SJCRH30 (cell line): ENCODE measurements at regions not wholly inside any gene's neighbourhood (a gene's known extent, or its start where the extent isn't known, plus 50 kb on each side); places are given as distances from the start of the nearest gene placed in this dataset.

Experiments
- DNase-seq, 2 experiments: peaks; one replicate each; pipeline ENCODE4 v3.0.0-alpha.2; 2015 to 2020
- H3K27ac ChIP-seq: fragments of 250-450 bp; sonication (Bioruptor Pico); 2 replicates; pipeline ENCODE4 v1.5.1; 2020; ENCODE audit warnings: mild to moderate bottlenecking, moderate library complexity
- H3K27me3 ChIP-seq: fragments of 250-450 bp; sonication (Bioruptor Pico); 2 replicates; pipeline ENCODE4 v1.5.1; 2020; ENCODE audit warnings: mild to moderate bottlenecking, moderate library complexity
- H3K36me3 ChIP-seq: fragments of 250-450 bp; sonication (Bioruptor Pico); 2 replicates; pipeline ENCODE4 v1.5.1; 2020; ENCODE audit warnings: mild to moderate bottlenecking, moderate library complexity
- H3K4me1 ChIP-seq: fragments of 250-450 bp; sonication (Bioruptor Pico); 2 replicates; pipeline ENCODE4 v1.5.1; 2020; ENCODE audit warnings: mild to moderate bottlenecking, moderate library complexity
- H3K4me3 ChIP-seq: fragments of 250-450 bp; sonication (Bioruptor Pico); 2 replicates; pipeline ENCODE4 v1.5.1; 2020; ENCODE audit warnings: mild to moderate bottlenecking, moderate library complexity
- H3K9me3 ChIP-seq: fragments of 250-450 bp; sonication (Bioruptor Pico); replicated peaks from 2 replicates; pipeline ENCODE4 v1.5.1; 2020; ENCODE audit warnings: mild to moderate bottlenecking, moderate library complexity

DNA sequence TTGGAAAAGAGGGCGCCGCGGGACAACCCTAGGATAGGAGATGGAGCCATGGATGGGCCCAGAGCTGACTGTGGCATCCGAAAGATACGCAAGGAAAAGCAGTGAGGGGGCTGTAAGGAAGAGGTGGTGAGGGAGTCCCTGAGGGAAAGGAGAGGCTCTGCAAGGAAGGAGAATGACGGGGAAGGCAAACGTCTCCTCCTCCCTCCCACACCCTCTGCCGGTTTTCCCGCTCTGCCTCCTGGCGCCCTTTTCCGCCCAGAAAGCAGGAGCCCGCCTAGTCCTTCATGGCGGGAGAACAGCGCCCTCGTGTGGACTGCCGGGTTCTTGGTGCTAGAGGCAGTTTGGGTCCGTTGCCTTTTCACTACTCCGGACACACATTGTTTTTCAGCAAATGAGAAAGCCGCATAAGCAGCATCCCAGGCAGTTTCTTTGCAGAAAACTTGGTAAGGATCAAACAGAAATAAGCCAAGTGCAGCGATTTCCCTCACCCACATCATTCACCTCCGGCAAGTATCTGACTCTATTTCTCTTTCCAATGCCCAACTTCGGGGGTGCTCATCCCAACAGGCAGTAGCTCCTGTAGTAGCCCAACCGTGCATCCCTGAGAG is 200.4 kb downstream of the INO80D start:
- no peaks in the 10 kb centered on the region for H3K9me3 ChIP-seq
- DNase-seq, result peak; percentile 44 to 45
- H3K4me1 ChIP-seq, result peaks cover 9% of the 10 kb centered on the region
- H3K4me3 ChIP-seq, result no peak overlapping the region
- H3K27me3 ChIP-seq, result no peaks in the 10 kb centered on the region
- no peak overlapping the region for H3K27ac ChIP-seq
- H3K36me3 ChIP-seq, result no peaks in the 10 kb centered on the region

DNA sequence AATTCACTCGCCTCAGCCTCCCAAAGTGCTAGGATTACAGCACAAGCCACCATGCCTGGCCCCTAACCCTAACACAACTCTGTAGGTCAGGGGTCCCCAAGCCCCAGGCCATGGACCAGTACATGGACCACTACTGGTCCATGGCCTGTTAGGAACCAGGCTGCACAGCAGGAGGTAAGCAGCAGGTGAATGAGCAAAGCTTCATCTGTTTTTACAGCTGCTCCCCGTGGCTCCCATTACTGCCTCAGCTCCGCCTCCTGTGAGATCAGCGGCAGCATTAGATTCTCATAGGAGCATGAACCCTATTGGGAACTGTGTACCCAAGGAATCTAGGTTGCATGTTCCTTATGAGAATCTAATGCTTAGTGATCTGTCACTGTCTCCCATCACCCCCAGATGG is 201.7 kb downstream of the NRP2 start:
- Histone ChIP-seq H3K27ac (no peak overlapping the region), H3K9me3 (no peaks in the 10 kb centered on the region; the same call in 1 of the 2 replicates), H3K4me1 (peaks cover 15% of the 10 kb centered on the region), H3K36me3 (no peaks in the 10 kb centered on the region), H3K27me3 (0 out of 2 replicates have a peak, but pooled peaks cover under 1% of the 10 kb centered on the region), H3K4me3 (no peak overlapping the region)
- DNase-seq, result peak; percentile 79 to 84

DNA sequence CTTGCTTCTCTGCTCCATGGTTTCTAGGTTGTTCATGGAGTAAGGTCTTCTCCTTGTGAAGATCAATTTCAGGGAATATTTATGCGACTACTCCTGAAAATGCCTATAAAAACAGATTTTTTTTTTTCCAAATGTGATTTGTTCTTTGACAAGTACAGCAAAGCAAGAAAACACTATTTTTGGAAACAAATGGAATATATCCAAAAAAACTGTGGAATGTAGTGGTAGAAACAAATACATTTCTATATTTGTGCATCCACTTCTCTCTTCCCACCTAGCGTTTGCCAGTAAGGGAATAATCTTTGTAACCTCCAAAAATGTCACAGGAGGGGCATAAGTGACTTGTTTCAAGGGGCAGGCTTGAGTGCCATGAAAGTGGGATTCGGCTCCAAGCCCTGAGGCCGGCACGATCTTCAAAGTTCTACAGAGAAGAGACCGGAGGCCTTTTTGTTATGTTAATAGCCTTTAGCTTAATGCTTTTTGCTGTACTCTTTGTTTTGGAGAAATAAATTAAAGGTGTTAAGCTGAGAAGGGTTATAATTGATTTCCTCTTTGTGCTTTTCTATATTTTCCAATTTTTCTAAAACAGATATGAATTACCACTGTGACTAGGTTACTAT is 200.6 kb downstream of the NRP2 start:
- Histone ChIP-seq H3K27ac (no peak overlapping the region), H3K4me1 (peaks cover 19% of the 10 kb centered on the region), H3K4me3 (no peak overlapping the region), H3K9me3 (no peaks in the 10 kb centered on the region; the same call in 1 of the 2 replicates), H3K36me3 (no peaks in the 10 kb centered on the region), H3K27me3 (0 out of 2 replicates have a peak, but pooled peaks cover 4% of the 10 kb centered on the region)
- no peak for DNase-seq

DNA sequence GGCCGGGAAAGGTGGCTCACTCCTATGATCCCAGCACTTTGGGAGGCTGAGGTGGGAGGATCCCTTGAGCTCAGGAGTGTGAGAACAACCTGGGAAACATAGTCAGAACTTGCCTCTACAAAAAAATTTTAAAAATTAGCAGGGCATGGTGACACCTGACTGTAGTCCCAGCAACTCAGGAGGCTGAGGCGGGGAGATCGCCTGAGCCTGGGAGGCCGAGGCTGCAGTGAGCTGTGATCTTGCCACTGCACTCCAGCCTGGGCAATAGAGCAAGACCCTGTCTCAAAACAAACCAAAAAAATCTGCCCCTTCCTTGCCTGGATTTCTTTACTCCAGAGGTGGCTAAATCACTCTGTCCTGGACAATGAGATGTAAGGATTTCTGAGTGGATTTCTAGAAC is 197.7 kb downstream of the NRP2 start:
- Histone ChIP-seq H3K4me1 (peaks cover 19% of the 10 kb centered on the region), H3K4me3 (no peak overlapping the region), H3K36me3 (no peaks in the 10 kb centered on the region), H3K9me3 (no peaks in the 10 kb centered on the region; the same call in 1 of the 2 replicates), H3K27me3 (0 out of 2 replicates have a peak, but pooled peaks cover 4% of the 10 kb centered on the region), H3K27ac (no peak overlapping the region)
- DNase-seq, result no peak

DNA sequence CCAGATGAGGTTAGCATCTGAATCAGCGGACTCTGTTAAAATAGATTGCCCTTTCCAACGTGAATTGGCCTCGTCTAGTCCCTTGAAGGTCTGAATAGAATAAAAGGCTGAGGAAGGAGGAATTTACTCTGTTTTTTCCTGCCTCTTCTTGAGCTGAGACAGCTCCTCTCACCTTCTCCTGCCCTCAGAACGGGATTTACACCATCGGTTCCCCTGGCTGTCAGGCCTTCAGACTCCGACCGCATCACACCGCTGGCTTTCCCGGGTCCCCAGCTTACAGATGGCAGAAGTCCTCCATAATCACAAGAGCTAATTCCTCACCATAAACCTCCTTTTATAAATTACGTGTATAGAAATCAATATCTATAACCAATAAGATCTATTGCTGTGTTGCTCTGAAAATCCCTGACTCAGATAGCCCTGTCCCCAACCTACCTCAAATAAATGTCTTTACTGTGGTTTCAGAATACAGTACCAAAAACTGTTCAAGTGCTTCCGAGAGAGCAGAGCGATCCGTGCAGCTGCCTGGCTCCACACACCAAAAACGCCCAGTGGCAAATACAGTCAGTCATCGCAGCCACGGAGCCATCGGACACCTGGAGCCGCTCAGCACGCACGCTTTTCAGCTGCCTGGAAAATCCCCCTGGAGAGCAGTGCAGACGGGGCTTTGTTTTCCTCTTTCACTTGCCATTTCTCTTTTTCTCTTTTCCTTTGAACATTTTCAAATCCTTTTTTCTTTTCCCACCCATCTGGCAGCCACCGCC is 196.9 kb downstream of the NRP2 start:
- no peaks in the 10 kb centered on the region; the same call in 1 of the 2 replicates for H3K9me3 ChIP-seq
- peak; percentile 63 to 76 for DNase-seq
- H3K27me3 ChIP-seq, result 0 out of 2 replicates have a peak, but pooled peaks cover 4% of the 10 kb centered on the region
- peaks cover 14% of the 10 kb centered on the region for H3K4me1 ChIP-seq
- H3K4me3 ChIP-seq, result peak overlapping the region; percentile 34
- no peak overlapping the region for H3K27ac ChIP-seq
- H3K36me3 ChIP-seq, result no peaks in the 10 kb centered on the region

DNA sequence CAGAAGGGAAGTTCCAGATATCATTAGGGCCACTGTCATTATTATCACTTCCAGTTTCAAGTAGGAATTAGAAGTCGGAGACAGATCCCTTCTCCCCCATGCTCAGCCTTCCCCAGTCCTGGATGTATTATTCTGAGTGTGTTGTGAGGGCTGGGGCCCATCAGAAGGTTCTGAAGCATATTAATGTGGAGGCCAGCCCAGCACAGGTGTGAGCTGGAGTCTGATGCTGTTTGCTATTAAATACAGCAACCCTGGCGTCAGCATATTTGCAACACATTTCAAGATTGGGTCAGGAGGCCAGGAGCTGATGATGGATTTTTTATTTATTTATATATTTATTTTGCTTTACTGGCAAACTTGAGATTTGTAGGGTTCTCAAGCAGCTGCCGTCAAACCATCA is 195.2 kb downstream of the NRP2 start:
- no peaks in the 10 kb centered on the region; the same call in 1 of the 2 replicates for H3K9me3 ChIP-seq
- H3K4me3 ChIP-seq, result no peak overlapping the region
- H3K36me3 ChIP-seq, result no peaks in the 10 kb centered on the region
- H3K27me3 ChIP-seq, result 0 out of 2 replicates have a peak, but pooled peaks cover 4% of the 10 kb centered on the region
- no peak for DNase-seq
- H3K27ac ChIP-seq, result no peak overlapping the region
- H3K4me1 ChIP-seq, result peaks cover 11% of the 10 kb centered on the region

GRCh38 chr2:205876127-205876526 is 193.8 kb downstream of the NRP2 start:
- Histone ChIP-seq H3K27me3 (0 out of 2 replicates have a peak, but pooled peaks cover 4% of the 10 kb centered on the region), H3K4me3 (no peak overlapping the region), H3K27ac (no peak overlapping the region), H3K36me3 (no peaks in the 10 kb centered on the region), H3K9me3 (no peaks in the 10 kb centered on the region; the same call in 1 of the 2 replicates), H3K4me1 (peaks cover 11% of the 10 kb centered on the region)
- no peak for DNase-seq

- no peak overlapping the region for H3K4me3 ChIP-seq
- 0 out of 2 replicates have a peak, but pooled peaks cover 5% of the 10 kb centered on the region for H3K4me1 ChIP-seq
- no peaks in the 10 kb centered on the region for H3K36me3 ChIP-seq
- no peaks in the 10 kb centered on the region for H3K9me3 ChIP-seq
- no peak for DNase-seq
- no peaks in the 10 kb centered on the region for H3K27me3 ChIP-seq
- no peak overlapping the region for H3K27ac ChIP-seq
These were observed 190.4 kb downstream of the NRP2 start for GRCh38 chr2:205872716-205873115.

DNA sequence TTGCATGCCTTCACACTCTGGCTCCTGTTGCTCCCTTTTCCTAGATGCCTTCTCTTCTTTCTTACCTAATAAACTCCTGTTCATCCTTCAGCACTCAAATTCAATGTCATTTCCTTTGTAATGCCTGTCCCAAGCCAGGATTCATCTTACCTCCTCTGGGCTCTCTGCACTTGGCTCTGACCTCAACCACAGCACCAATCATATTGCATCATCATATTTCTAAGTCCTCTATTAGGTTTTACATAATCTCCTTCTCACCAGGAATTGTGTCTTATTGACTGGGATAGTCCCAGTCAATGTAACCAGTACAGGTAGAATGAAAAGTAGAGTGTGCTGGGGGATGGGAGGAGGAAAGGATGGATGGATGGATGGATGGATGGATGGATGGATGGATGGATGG is 187.1 kb downstream of the NRP2 start:
- Histone ChIP-seq H3K9me3 (no peaks in the 10 kb centered on the region), H3K27me3 (no peaks in the 10 kb centered on the region), H3K4me1 (peaks cover 30% of the 10 kb centered on the region), H3K4me3 (no peak overlapping the region), H3K36me3 (no peaks in the 10 kb centered on the region), H3K27ac (no peak overlapping the region)
- DNase-seq, result no peak

- no peak overlapping the region for H3K4me3 ChIP-seq
- H3K27me3 ChIP-seq, result no peaks in the 10 kb centered on the region
- DNase-seq, result no peak
- no peaks in the 10 kb centered on the region for H3K9me3 ChIP-seq
- no peaks in the 10 kb centered on the region for H3K36me3 ChIP-seq
- no peak overlapping the region for H3K27ac ChIP-seq
- H3K4me1 ChIP-seq, result peaks cover 36% of the 10 kb centered on the region
These were observed 186.6 kb downstream of the NRP2 start for GRCh38 chr2:205868773-205869333.

GRCh38 chr2:205868053-205868452 is 185.8 kb downstream of the NRP2 start:
- Histone ChIP-seq H3K36me3 (no peaks in the 10 kb centered on the region), H3K27me3 (no peaks in the 10 kb centered on the region), H3K9me3 (no peaks in the 10 kb centered on the region), H3K4me1 (peaks cover 44% of the 10 kb centered on the region), H3K4me3 (no peak overlapping the region), H3K27ac (no peak overlapping the region)
- DNase-seq, result no peak

DNA sequence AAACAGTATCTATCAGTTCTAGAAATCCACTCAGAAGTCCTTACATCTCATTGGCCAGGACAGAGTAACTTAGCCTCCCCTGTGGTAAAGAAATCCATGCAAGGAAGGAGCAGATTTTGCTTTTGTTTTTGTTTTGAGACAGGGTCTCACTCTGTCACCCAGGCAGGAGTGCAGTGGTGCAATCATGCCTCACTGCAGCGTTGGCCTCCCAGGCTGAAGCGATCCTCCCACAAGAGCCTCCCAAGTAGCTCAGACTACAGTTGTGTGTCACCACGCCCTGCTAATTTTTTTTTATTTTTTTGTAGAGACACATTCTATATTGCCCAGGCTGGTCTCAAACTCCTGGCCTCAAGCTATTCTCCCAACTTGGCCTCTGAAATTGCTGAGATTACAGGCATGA is 185.1 kb downstream of the NRP2 start:
- Histone ChIP-seq H3K27ac (no peak overlapping the region), H3K36me3 (no peaks in the 10 kb centered on the region), H3K9me3 (no peaks in the 10 kb centered on the region), H3K4me1 (peaks cover 44% of the 10 kb centered on the region), H3K27me3 (no peaks in the 10 kb centered on the region), H3K4me3 (no peak overlapping the region)
- DNase-seq, result no peak

DNA sequence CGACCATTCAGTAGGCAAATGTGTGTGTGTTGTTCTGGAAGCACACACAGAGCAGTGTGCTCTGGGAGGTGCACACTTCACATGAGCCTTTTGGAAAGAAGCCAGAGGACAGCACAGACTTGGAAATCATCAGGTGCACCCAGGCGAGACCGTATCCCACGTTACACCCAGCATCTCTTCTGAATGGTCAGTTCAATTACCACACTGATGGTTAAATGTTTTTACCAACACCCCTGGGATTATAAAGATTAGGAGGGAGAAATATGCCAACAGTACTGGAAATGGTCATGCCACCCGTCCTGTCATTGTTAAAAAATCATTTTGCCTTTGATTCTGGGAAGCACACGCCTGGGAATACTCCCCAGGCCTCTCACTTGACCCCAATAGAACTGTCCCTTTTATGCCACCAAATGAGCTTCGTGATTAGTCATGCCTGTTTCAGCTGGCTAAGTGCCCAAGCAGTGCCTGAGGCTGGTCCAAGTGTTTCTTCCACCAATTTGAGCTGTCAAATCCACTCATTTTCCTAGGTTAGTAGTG is 183.7 kb downstream of the NRP2 start:
- Histone ChIP-seq H3K27ac (peak overlapping the region; percentile 78), H3K4me1 (peaks cover 44% of the 10 kb centered on the region), H3K36me3 (no peaks in the 10 kb centered on the region), H3K9me3 (no peaks in the 10 kb centered on the region), H3K27me3 (no peaks in the 10 kb centered on the region), H3K4me3 (no peak overlapping the region)
- peak; percentile 71 to 89 for DNase-seq

DNA sequence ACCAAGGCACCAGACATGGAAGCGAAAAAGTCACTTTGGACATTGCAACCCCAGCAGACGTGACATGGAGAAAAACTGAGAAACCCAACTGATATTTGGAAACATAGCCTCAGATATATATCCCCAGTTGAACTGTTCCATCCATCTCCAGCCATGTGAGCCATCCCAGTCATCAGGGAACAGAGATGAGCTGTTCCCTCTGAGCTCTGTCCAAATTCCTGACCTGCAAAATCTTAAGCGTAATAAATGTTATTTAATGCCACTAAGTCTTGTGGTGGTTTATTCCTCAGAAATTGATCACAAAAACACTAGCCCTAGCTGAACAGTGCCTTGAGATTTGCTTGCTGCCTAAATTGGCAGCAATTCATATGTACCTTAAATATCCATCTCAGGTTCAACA is 182.8 kb downstream of the NRP2 start:
- no peaks in the 10 kb centered on the region for H3K36me3 ChIP-seq
- no peaks in the 10 kb centered on the region for H3K9me3 ChIP-seq
- H3K4me1 ChIP-seq, result peaks cover 44% of the 10 kb centered on the region
- DNase-seq, result no peak
- peak overlapping the region; percentile 56 for H3K27ac ChIP-seq
- no peak overlapping the region for H3K4me3 ChIP-seq
- no peaks in the 10 kb centered on the region for H3K27me3 ChIP-seq
